ENCODE measurements at regions not wholly inside any gene's neighbourhood (a gene's known extent, or its start where the extent isn't known, plus 50 kb on each side); places are given as distances from the start of the nearest gene placed in this dataset.

GRCh38 chr9:23621924-23622323 is 204.1 kb downstream of the ELAVL2 start:
- Mint-ChIP-seq H3K9me3 (peaks cover 6% of the 10 kb centered on the region), H3K36me3 (no peaks in the 10 kb centered on the region), H3K27ac (no peak overlapping the region), H3K4me1 (ENCODE audit: low read depth) (no peaks in the 10 kb centered on the region), H3K4me3 (no peak overlapping the region), H3K27me3 (no peaks in the 10 kb centered on the region)
- no peak for DNase-seq
- ChIA-PET POLR2A (no interaction called here), CTCF (no interaction called here)
- intact Hi-C loops (cut with micrococcal nuclease), result no loop called here

DNA sequence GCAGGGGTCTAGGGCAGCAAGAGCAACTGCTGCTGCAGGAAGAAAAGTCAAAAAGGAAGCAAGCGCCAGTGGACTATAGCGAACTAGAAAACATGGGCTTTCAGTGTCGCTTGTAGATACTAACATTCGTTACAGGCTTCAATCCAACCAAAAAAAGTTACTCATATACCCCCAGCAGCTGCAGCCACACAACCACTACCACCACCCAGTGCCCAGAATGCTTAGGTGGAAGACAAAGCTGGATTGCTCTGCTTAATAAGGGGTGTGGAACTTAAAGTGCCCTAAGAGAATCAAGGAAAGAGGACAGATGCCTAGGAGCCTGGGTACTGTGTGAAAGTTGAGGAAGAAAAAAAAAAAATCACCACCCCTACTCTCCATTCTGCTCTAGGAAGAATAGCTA is 203.6 kb downstream of the ELAVL2 start:
- no peaks in the 10 kb centered on the region for H3K36me3 Mint-ChIP-seq
- H3K4me3 Mint-ChIP-seq, result no peak overlapping the region
- H3K27me3 Mint-ChIP-seq, result no peaks in the 10 kb centered on the region
- intact Hi-C loops (cut with micrococcal nuclease), result no loop called here
- CTCF ChIA-PET, result no interaction called here
- peaks cover 6% of the 10 kb centered on the region for H3K9me3 Mint-ChIP-seq
- no peaks in the 10 kb centered on the region for H3K4me1 Mint-ChIP-seq (ENCODE audit: low read depth)
- no peak overlapping the region for H3K27ac Mint-ChIP-seq
- DNase-seq, result no peak
- POLR2A ChIA-PET, result no interaction called here

DNA sequence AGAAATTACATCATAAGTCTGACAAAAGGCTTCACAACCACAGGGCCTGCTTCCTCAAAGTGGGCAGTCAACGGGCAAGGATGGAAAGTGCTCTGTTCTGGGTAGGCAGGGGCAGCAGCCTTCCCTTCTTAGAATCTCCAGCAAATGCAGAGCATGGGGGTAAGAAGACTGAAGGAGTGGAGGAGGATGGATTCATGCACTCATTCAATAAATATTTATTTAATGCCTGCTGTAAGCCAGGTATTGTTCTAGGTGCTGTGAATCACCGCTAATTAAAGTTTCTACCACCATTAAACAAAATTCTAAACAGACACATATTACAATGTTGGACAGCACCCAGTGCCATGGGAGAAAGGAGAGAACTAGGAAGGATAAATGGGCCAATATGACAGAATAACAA is 195.6 kb downstream of the ELAVL2 start:
- no peaks in the 10 kb centered on the region for H3K4me1 Mint-ChIP-seq (ENCODE audit: low read depth)
- peaks cover 6% of the 10 kb centered on the region for H3K9me3 Mint-ChIP-seq
- no peak overlapping the region for H3K27ac Mint-ChIP-seq
- intact Hi-C loops (cut with micrococcal nuclease), result no loop called here
- POLR2A ChIA-PET, result no interaction called here
- no peaks in the 10 kb centered on the region for H3K36me3 Mint-ChIP-seq
- H3K4me3 Mint-ChIP-seq, result no peak overlapping the region
- no peaks in the 10 kb centered on the region for H3K27me3 Mint-ChIP-seq
- CTCF ChIA-PET, result no interaction called here
- DNase-seq, result no peak

DNA sequence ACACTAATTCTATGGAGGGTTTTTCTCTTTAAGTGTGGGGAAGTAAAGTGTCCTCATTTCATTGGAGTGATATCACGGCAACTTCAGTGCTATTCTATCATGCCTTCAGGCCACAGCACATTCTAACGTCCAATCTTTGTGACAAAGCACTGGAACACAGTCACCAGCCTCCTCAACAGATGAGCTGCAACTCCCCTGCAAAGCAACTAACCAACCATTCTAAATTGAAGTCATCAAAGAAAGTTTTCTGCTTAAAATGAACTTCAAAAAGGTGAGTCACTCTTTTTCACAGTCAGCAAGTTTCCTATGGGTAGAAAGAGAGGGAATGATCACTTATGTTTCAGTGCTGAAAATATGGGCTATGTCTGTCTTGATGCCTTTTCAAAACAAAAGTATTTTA is 190.8 kb downstream of the ELAVL2 start:
- no peaks in the 10 kb centered on the region for H3K4me1 Mint-ChIP-seq (ENCODE audit: low read depth)
- no peaks in the 10 kb centered on the region for H3K9me3 Mint-ChIP-seq
- intact Hi-C loops (cut with micrococcal nuclease), result no loop called here
- no peaks in the 10 kb centered on the region for H3K27me3 Mint-ChIP-seq
- no peaks in the 10 kb centered on the region for H3K36me3 Mint-ChIP-seq
- H3K4me3 Mint-ChIP-seq, result no peak overlapping the region
- CTCF ChIA-PET, result no interaction called here
- POLR2A ChIA-PET, result no interaction called here
- no peak for DNase-seq
- no peak overlapping the region for H3K27ac Mint-ChIP-seq

GRCh38 chr9:23636199-23636598 is 189.8 kb downstream of the ELAVL2 start:
- Mint-ChIP-seq H3K36me3 (no peaks in the 10 kb centered on the region), H3K27me3 (no peaks in the 10 kb centered on the region), H3K4me1 (ENCODE audit: low read depth) (no peaks in the 10 kb centered on the region), H3K27ac (no peak overlapping the region), H3K4me3 (no peak overlapping the region), H3K9me3 (no peaks in the 10 kb centered on the region)
- ChIA-PET CTCF (no interaction called here), POLR2A (no interaction called here)
- intact Hi-C loops (cut with micrococcal nuclease), result no loop called here
- no peak for DNase-seq

- no peaks in the 10 kb centered on the region for H3K27me3 Mint-ChIP-seq
- H3K4me3 Mint-ChIP-seq, result no peak overlapping the region
- no peaks in the 10 kb centered on the region for H3K9me3 Mint-ChIP-seq
- H3K27ac Mint-ChIP-seq, result no peak overlapping the region
- no peaks in the 10 kb centered on the region for H3K4me1 Mint-ChIP-seq (ENCODE audit: low read depth)
- no peak for DNase-seq
- POLR2A ChIA-PET, result no interaction called here
- no peaks in the 10 kb centered on the region for H3K36me3 Mint-ChIP-seq
- intact Hi-C loops (cut with micrococcal nuclease), result no loop called here
- CTCF ChIA-PET, result no interaction called here
Measured at GRCh38 chr9:23638011-23638410, 188.0 kb downstream of the ELAVL2 start.

- Mint-ChIP-seq H3K27me3 (no peaks in the 10 kb centered on the region), H3K4me1 (ENCODE audit: low read depth) (no peaks in the 10 kb centered on the region), H3K36me3 (no peaks in the 10 kb centered on the region), H3K27ac (no peak overlapping the region), H3K9me3 (no peaks in the 10 kb centered on the region), H3K4me3 (no peak overlapping the region)
- intact Hi-C loops (cut with micrococcal nuclease), result no loop called here
- no peak for DNase-seq
- POLR2A ChIA-PET, result no interaction called here
- CTCF ChIA-PET, result no interaction called here
Measured at GRCh38 chr9:23638837-23639426, 187.1 kb downstream of the ELAVL2 start.

Measured in activated CD4-positive, alpha-beta memory T cell treated with anti-CD3 and anti-CD28 coated beads for 36 hours (primary cell).